GM23338 (cell line): ENCODE measurements at regions not wholly inside any gene's neighbourhood (a gene's known extent, or its start where the extent isn't known, plus 50 kb on each side); places are given as distances from the start of the nearest gene placed in this dataset.

ENCODE experiments used
- ATAC-seq: fragments of 200-7000 bp; cut with Tn5 transposase; 3 replicates; pipeline ENCODE4 v1.9.1; 2020
- DNase-seq: peaks from one replicate; pipeline ENCODE4 v3.0.0-alpha.2; 2015; ENCODE audit warnings: low spot score
- H2AFZ ChIP-seq: fragments of 200-600 bp; sonication (generic); 2 replicates; pipeline ENCODE4 v1.8.0; 2016; ENCODE audit warnings: antibody characterized with exemption, mild to moderate bottlenecking, moderate library complexity
- H3F3A ChIP-seq: fragments of 200-600 bp; sonication (generic); replicated peaks from 2 replicates; pipeline ENCODE4 v1.8.0; 2017; ENCODE audit warnings: antibody characterized with exemption, mixed run types, low read depth
- H3K27ac ChIP-seq: fragments of 200-600 bp; sonication (generic); 2 replicates; pipeline ENCODE4 v1.6.1; 2016; ENCODE audit warnings: low read depth
- H3K27me3 ChIP-seq: fragments of 200-600 bp; sonication (generic); 2 replicates; pipeline ENCODE4 v1.8.0; 2016; ENCODE audit warnings: mild to moderate bottlenecking, mixed run types, moderate library complexity; ENCODE audit not compliant: insufficient read depth
- H3K36me3 ChIP-seq: fragments of 200-600 bp; sonication (generic); 2 replicates; pipeline ENCODE4 v1.8.0; 2016; ENCODE audit warnings: mild to moderate bottlenecking; ENCODE audit not compliant: insufficient read depth
- H3K4me1 ChIP-seq: fragments of 200-600 bp; sonication (generic); 2 replicates; pipeline ENCODE4 v1.8.0; 2016; ENCODE audit warnings: mild to moderate bottlenecking, moderate library complexity; ENCODE audit not compliant: insufficient read depth
- H3K4me2 ChIP-seq: fragments of 200-600 bp; sonication (generic); 2 replicates; pipeline ENCODE4 v1.7.1; 2017; ENCODE audit warnings: mixed run types
- H3K4me3 ChIP-seq: fragments of 200-600 bp; sonication (generic); 2 replicates; pipeline ENCODE4 v1.6.1; 2016; ENCODE audit warnings: mixed run types
- H3K79me2 ChIP-seq: fragments of 200-600 bp; sonication (generic); replicated peaks from 2 replicates; pipeline ENCODE4 v1.8.0; 2017; ENCODE audit warnings: mild to moderate bottlenecking; ENCODE audit not compliant: insufficient read depth
- H3K9me2 ChIP-seq: fragments of 200-600 bp; sonication (generic); 2 replicates; pipeline ENCODE4 v1.8.0; 2017; ENCODE audit not compliant: insufficient read depth
- H4K20me1 ChIP-seq: fragments of 200-600 bp; sonication (generic); replicated peaks from 2 replicates; pipeline ENCODE4 v1.8.0; 2017; ENCODE audit warnings: mild to moderate bottlenecking; ENCODE audit not compliant: insufficient read depth
- H3K27ac Mint-ChIP-seq: 2 replicates; pipeline ENCODE4 v1.8.0; 2020; ENCODE audit warnings: inconsistent platforms, mild to moderate bottlenecking, moderate library complexity, mixed read lengths
- H3K27me3 Mint-ChIP-seq: 3 replicates; pipeline ENCODE4 v1.8.0; 2022; ENCODE audit warnings: low read depth, mild to moderate bottlenecking, moderate library complexity, mixed read lengths, inconsistent platforms; ENCODE audit not compliant: insufficient read depth, poor library complexity
- H3K36me3 Mint-ChIP-seq: 3 replicates; pipeline ENCODE4 v1.8.0; 2021; ENCODE audit warnings: low read depth, mild to moderate bottlenecking, inconsistent platforms, moderate library complexity, mixed read lengths
- H3K4me1 Mint-ChIP-seq: 3 replicates; pipeline ENCODE4 v1.8.0; 2020; ENCODE audit warnings: mild to moderate bottlenecking, inconsistent platforms, mixed read lengths
- H3K4me3 Mint-ChIP-seq: 3 replicates; pipeline ENCODE4 v1.8.0; 2021; ENCODE audit warnings: moderate library complexity, mild to moderate bottlenecking, inconsistent platforms, mixed read lengths
- H3K9me3 Mint-ChIP-seq: 3 replicates; pipeline ENCODE4 v1.8.0; 2020; ENCODE audit warnings: moderate library complexity, mild to moderate bottlenecking, inconsistent platforms, mixed read lengths
- CTCF ChIP-seq, 2 experiments: fragments of 200-600 bp in 1 of 2; sonication (generic) in 1 of 2; conservative IDR thresholded peaks; 2 replicates each; pipeline versions ENCODE4 v1.5.1 to v1.6.1; 2016 to 2017; ENCODE audit warnings: antibody characterized with exemption in 2 of 2, low read depth in 2 of 2, mild to moderate bottlenecking in 2 of 2, moderate library complexity in 1 of 2
- EZH2 ChIP-seq: fragments of 200-600 bp; sonication (generic); IDR thresholded peaks from one replicate; pipeline ENCODE4 v1.8.0; 2017; ENCODE audit warnings: antibody characterized with exemption, mild to moderate bottlenecking, low read depth; ENCODE audit not compliant: unreplicated experiment
- NANOG ChIP-seq: IDR thresholded peaks from 2 replicates; pipeline ENCODE4 v1.6.1; 2016; ENCODE audit warnings: antibody characterized with exemption, borderline replicate concordance
- POLR2AphosphoS5 ChIP-seq: IDR thresholded peaks from 2 replicates; pipeline ENCODE4 v1.6.1; 2016; ENCODE audit warnings: antibody characterized with exemption, low read depth
- REST ChIP-seq: IDR thresholded peaks from one replicate; pipeline ENCODE4 v1.6.1; 2018; ENCODE audit warnings: antibody characterized with exemption; ENCODE audit not compliant: unreplicated experiment
- STAT1 ChIP-seq: IDR thresholded peaks from one replicate; pipeline ENCODE4 v1.6.1; 2016; ENCODE audit warnings: antibody characterized with exemption; ENCODE audit not compliant: unreplicated experiment
- ZNF114 ChIP-seq: fragments of 250-450 bp; sonication (Bioruptor Pico); IDR thresholded peaks from 2 replicates; pipeline ENCODE4 v1.5.0; 2020; ENCODE audit warnings: mild to moderate bottlenecking, moderate library complexity
- ZNF331 ChIP-seq: fragments of 250-450 bp; sonication (Bioruptor Pico); IDR thresholded peaks from 2 replicates; pipeline ENCODE4 v1.5.0; 2020; ENCODE audit warnings: low read depth, mild to moderate bottlenecking, moderate library complexity
- ZNF462 ChIP-seq: fragments of 250-450 bp; sonication (Bioruptor Pico); IDR thresholded peaks from 2 replicates; pipeline ENCODE4 v1.5.0; 2020; ENCODE audit warnings: mild to moderate bottlenecking, moderate library complexity
- TF ChIP-seq, protein P1 (sequence below): IDR thresholded peaks from 2 replicates; pipeline ENCODE4 v1.6.1; 2016; ENCODE audit warnings: antibody characterized with exemption

DNA sequence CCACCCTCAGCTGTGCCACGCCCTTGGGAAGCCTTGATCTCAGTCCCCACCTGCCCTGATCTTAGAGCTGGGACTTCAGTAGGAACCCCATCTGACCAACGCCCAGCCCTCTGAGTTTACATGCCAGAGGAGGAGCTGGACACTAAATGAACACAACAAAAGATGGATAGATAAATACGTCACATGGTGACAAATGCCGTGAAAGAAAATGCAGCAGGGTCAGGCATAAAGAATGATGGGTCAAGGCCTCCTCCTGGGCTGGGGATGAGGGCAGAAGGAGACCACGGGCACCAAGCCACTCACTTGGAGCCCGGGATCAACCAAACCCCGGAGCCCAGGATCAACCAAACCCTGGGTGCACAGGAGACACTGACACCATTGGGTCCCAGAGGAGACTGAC lies 354.9 kb downstream of the C16orf95 start:
- no peaks in the 10 kb centered on the region for H3F3A ChIP-seq
- no peak overlapping the region for H3K27ac ChIP-seq
- no peaks in the 10 kb centered on the region for H3K27me3 ChIP-seq
- TF ChIP-seq NANOG (no peak), STAT1 (no peak), ZNF331 (CRISPR knock-in tag) (no peak), EZH2 (no peak), REST (no peak), CTCF (conservative IDR thresholded peaks at IDR 0.05; ENCODE audit: low read depth in 2 of 2) (no peak), ZNF462 (CRISPR knock-in tag) (no peak), ZNF114 (CRISPR knock-in tag) (no peak), POLR2AphosphoS5 (no peak)
- TF ChIP-seq, protein P1, sequence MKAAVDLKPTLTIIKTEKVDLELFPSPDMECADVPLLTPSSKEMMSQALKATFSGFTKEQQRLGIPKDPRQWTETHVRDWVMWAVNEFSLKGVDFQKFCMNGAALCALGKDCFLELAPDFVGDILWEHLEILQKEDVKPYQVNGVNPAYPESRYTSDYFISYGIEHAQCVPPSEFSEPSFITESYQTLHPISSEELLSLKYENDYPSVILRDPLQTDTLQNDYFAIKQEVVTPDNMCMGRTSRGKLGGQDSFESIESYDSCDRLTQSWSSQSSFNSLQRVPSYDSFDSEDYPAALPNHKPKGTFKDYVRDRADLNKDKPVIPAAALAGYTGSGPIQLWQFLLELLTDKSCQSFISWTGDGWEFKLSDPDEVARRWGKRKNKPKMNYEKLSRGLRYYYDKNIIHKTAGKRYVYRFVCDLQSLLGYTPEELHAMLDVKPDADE, result no peak
- Mint-ChIP-seq H3K27me3 (peaks cover 3% of the 10 kb centered on the region), H3K4me3 (no peak overlapping the region), H3K4me1 (0 out of 3 replicates have a peak, but pooled peaks cover 3% of the 10 kb centered on the region), H3K36me3 (no peaks in the 10 kb centered on the region), H3K9me3 (no peaks in the 10 kb centered on the region), H3K27ac (no peak overlapping the region)
- H3K4me1 ChIP-seq, result no peaks in the 10 kb centered on the region
- ATAC-seq (no peak), DNase-seq (no peak)
- H4K20me1 ChIP-seq, result no peaks in the 10 kb centered on the region
- no peaks in the 10 kb centered on the region for H3K9me2 ChIP-seq
- H3K4me3 ChIP-seq, result no peak overlapping the region
- no peaks in the 10 kb centered on the region for H3K36me3 ChIP-seq
- no peak overlapping the region for H3K4me2 ChIP-seq
- H2AFZ ChIP-seq, result no peak overlapping the region
- H3K79me2 ChIP-seq, result no peaks in the 10 kb centered on the region
